Stimulated activated CD4-positive, alpha-beta T cell treated with anti-CD3 and anti-CD28 coated beads, Interleukin-15, amount 100 ng/mL, for 1 hour (primary cell): ENCODE measurements at regions not wholly inside any gene's neighbourhood (a gene's known extent, or its start where the extent isn't known, plus 50 kb on each side); places are given as distances from the start of the nearest gene placed in this dataset.

Source experiments
- DNase-seq, 2 donors: peaks; one replicate each; pipeline ENCODE4 v3.0.0-alpha.2; 2020; ENCODE audit warnings: low read depth in 1 of 2, low spot score in 1 of 2

DNA sequence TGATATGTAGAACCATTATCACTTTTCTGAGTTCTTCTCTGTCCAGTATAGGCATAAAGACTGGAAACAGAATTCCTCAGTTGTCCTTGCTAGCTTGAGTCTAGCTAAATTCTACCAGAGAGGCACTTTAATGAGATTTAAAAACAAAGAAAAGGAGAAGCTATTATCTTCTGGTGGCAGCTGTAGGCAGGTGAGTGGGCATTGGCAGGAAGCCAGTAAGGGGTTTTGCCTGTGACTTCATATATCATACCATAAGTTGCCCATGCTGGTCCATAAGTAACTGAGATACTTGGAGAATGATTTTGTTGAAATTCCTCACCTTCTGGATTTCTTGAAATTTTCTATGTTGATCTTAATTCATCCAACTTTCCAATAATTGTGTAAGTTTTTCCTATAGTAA, 402.3 kb upstream of the TGFBR2 start:
- no peak for DNase-seq

DNA sequence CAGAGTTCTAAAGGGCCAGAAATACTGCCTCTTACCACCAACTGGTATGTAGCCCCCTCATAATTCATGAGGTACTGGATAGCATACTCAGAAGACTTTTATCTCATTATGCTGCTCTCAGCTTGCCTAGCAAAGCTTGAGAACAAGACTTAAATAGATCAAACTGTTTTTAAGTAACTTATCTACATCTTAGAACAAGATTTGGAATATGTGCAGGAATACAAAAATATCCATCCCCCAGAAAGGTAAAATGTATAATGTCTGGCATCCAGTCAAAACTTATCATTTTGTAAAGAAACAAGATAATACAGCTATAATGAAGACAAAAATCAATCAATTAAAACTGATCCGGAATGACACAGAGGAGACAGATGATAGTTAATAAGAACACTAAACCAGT, 400.4 kb upstream of the TGFBR2 start:
- no peak for DNase-seq

DNA sequence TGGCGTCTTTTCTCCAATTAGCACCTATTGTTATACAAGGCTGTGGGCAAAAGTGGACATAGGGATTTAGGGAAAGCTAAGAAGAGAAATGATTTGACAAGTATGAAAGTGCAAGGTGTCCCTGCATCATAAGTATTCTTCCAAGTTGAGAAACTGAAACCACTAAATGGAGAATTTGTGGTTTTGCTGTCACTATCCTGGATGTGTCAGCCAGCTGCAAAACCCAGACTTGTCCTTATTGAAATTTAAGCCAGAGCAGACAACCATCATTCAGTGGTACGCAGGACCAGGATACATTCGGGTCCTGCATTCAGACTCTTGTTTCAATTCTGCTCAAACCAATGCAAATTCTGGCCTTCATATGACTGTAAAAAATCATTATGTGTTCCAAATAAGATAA, 384.8 kb upstream of the TGFBR2 start:
- DNase-seq, result no peak

DNA sequence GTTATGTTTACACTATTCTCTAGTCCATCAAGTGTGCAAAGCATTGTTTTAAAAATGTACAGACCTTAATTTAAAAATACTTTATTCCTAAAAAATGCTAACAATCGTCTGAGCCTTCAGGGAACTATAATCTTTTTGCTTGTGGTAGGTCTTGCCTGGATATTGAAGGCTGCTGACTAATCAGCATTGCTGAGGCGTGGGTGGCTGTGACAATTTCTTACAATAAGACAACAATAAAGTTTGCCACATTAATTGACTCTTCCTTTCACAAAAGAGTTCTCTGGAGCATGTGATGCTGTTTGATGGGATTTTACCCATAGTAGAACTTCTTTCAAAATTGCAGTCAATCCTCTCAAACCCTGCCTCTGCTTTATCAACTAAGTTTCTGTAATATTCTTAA, 384.0 kb upstream of the TGFBR2 start:
- DNase-seq, result no peak

DNA sequence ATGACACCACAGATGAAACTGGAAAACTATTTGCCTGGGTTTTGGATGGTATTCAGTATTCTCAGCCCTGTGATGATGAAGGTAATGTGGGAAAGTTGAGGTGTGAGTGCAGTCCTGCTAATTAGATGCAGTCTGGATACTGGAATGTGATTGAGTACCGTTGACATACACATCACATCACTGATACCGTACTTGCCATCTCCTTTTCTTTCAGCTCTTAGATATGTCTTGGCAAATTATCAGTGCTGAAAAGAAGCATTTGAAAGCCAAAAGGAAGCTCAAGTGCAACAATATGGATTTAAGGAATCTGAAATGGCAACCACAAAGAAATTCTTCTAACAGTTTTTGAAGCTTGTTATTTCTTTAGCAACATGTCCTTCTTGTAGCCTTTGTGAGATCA, 381.4 kb upstream of the TGFBR2 start:
- no peak for DNase-seq

DNA sequence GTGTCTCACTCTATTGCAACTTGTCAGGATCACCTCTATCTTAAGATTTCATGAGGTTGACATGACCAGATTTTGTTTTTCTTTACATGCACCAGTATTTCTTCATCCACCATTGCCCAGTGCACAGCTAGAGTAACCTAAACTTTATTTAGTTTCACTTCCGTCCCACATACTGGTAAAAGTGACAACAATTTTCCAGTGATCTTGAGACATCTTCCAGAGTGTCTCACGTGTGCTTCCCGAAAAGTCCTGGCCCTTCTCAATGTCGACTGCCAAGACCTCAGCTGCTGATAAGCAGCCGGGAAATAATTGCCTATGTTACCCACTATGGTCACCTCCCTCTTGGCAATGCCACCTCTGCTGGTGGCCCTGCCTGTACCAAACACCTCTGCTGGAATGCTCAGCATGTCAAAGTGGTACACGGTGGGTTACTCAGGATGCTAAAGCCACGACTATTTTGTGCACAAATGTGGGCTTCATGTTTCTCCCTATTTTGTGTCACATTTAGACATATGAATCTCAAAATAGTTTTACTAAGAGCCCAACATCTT, 379.7 kb upstream of the TGFBR2 start:
- DNase-seq, result no peak

DNA sequence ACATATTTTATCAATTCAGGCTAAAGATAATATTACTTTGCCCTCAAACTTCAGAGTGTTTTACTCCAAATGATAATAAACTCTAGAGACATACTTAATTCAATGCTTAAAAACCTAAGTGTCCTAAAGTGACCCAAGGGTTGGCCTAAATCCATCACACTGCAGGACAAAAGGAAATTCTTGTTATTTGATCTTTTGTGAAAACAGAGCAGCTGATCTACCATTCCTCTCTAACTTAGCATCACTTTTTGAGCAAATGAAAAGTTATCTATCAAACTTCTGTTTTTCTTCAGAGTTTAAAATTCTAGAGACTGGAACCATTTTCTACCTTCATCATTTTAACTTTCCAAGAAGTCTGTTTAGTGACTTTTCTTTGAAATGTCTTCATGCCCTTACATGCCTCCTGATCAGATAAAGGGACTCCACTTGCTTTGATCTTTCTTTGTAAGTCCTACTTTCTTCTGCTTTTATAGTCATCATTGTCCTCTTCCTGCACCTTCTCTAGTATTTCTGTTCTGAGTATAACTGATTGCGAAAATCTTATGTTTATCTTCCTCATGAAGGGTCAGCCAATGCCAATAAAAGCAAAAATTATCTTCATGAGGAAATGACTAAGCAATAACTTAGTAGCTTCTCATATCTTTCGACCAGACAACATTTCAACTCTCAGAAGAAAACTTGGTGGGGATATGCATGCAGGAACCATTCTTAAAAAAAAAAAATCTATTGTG, 378.7 kb upstream of the TGFBR2 start:
- DNase-seq, result no peak

DNA sequence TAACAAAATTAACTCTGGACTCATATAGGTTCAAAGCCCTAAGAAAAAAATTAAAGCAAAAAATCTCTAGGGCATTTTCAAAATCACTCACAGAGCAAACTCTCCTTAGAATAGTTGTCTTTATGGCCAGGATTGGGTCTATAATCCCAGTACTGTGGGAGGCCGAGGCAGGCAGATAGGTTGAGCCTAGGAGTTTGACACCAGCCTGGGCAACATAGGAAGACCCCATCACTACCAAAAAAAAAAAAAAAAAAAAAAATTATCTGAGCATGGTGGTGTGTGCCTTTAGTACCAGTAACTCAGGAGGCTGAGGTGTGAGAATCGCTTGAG, 378.1 kb upstream of the TGFBR2 start:
- no peak for DNase-seq

DNA sequence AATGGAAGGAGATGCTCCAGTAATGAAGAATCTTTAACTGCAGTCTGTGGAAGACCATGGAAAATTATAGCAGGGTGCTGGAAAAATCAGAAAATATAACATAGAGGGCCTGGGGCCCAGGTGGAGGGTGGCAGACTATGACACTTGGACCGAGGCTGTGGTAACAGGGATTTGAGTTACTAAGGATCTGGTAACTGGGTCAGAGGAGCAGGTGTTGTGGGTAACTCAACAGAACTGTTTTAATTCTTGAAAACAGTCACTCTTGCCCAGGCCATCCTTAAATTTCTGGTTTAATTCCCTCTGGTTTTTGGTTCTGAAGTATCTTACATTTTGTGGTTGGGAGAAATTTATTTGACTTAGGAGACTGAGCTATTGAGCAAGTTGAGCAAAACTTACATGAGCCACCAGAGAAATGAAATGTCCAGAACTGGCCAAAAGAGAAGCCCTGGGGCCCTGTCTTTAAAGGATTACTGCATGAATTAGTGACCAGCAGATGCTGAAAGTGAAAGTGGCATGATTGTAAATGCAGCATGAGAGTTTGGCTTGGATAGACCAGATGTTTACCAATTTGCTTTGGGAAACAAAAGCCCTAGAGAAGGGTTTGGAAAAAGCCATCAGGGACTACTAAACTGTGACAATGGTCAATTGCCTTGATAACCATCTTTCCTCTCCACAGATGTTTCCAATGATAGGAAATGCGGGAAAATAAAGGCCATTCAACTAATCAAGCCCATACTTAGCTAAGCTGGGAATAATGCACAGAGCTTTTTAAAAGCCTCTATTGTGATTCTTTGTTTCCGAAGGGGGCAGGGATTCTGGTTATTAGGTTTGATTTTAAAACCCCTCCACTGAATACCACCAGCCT, 374.9 kb upstream of the TGFBR2 start:
- no peak for DNase-seq

DNA sequence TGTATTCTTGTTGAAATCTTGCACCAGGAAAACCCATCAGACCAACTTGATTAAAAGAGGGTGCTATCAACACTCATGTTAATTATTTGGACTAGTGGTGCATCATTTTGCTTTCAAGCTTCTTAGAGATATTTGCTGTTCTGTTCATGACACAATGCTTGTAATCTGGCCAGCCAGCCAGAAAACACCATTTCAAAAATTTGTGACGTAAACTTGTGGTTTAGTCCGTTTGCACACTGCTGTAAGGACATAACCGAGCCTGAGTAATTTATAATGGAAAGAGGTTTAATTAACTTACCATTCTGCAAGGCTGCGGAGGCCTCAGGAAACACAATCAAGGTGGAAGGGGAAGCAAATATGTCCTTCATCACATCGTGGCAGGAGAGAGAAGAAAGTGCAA, 374.3 kb upstream of the TGFBR2 start:
- no peak for DNase-seq

DNA sequence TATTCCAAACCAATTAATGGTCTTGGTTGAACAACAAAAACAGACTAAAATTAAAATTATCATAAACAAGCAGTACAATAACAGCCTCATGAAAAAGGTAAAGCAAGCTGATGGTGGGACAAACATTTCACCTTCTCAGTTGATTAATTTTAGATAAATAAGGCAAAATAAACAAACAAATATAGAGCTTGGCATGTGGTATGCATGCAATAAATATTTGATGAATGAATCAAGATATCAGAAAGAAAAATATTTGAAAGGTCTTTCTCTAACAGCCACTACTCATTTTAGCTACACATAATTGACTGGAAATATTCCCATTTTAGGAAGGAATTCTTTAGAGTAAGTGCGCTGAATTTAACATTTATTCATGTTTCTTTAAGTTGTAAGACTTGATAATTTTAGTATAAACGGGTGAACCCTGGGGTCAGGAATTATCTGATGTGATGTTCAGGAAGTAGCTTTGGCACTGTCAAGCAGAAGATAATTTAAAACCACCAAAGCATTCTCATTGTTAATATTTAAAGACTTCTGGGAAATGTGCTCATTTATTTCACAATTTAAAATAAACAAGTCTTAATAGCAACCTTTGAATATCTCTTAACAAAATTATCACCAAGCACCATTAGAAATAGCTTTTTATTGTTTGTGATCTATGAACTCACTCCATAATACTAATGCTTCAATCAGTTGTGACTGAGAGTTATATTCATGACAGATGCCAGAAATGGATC, 372.3 kb upstream of the TGFBR2 start:
- no peak for DNase-seq

DNA sequence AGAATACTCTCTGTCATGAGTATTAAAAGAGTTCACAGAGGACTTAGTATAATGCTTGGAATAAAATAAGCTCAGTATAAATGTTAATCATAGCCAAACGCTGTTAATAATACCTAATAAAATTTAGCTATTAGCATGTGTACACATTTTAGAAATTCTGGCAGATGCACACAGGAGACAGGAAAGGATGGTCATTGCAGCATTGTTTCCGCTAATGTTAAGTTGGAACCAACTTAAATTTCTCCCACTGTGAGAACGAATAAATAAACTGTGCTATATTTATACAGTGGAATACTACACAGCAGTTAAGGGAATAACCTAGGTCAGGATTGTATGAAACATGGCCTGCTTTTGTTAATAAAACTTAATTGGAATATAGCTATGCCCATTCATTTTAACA, 370.4 kb upstream of the TGFBR2 start:
- DNase-seq, result no peak

DNA sequence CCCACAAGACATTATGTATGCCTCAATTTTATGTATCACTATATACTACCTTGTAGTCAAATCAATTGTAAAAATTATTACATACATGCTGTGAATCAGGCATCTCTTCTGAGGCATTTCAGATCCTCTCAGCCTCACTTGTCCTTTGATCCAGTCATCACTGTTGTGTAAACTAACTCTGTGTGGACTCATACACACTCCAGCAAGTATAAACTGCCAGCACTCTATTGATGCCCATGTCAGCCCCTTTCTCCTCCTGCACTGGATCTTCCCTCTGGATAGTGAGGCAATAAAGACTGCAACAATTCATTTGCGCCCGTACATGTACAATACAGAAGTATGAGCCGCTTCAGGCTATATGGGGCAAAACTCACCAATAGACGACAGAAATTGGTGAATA, 364.7 kb upstream of the TGFBR2 start:
- DNase-seq, result no peak

DNA sequence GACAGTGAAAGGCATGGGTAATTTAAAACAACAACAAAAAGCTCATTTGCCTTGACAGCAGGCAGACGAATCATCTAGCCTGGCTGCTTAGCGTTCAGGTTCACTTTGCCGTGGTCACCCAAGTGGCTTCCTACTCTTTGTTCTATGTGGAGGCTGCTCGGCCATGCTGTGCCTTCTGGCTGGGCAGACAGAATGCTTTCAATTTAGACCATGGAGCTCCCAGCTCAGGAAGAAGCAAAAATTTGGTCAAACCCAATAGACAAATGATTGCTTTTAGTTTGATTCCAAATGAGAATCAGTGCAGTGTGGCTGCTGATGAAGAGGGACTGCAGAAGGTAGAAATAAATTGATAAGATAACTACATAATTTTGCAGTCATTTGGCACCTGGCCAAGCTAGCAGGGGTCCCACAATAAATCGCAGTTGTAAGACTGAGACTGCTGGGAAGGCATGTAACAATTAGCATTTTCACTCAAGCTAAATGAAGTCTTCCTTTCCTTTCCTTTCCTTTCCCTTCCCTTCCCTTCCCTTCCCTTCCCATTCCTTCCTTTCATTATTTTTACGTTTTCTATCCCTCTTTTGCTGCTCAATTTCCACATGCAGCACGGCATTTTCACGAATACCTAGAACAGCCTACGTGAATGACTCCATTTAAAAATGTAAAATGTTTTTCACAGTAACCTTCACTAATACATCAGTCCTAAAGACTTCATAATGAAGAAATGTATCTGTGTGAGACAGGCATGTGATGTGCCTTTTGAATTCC, 360.4 kb upstream of the TGFBR2 start:
- no peak for DNase-seq

DNA sequence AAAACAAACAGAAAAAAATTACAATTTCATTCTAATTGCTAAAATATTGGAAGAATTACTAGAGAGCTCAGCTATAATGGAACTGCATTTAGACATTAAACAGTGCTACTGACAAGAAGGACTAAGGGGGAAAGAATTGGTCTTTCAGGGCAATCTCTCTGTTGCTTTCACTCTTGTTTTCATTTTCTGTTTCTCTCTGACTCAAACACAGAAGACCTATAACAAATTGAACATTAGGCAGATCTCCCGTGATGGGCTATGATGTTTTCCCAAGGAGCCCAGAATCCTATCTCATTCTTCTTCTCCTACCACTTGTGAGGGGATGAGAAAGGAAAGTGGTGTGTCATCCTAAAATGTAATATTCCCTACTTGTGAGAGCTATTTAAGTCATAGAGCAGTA, 358.0 kb upstream of the TGFBR2 start:
- no peak for DNase-seq

DNA sequence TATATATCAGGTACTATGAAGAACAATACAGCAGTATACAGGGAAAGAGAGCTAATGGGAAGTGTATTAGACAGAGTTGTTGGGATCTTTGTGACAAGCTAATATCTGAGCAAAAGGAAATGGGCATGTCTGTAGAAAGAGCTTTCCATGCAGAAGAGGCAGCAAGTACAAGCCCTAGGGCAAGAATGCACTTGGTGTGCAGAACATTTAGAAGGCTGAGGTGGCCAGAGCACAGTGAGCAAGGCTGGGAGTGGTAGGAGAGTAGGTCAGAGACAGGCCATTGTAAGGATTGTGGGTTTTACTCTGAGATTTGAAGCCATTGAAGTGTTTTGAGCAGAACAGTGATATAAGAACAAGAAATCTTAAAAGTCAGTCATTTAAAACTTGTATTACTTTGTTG, 353.9 kb upstream of the TGFBR2 start:
- no peak for DNase-seq

DNA sequence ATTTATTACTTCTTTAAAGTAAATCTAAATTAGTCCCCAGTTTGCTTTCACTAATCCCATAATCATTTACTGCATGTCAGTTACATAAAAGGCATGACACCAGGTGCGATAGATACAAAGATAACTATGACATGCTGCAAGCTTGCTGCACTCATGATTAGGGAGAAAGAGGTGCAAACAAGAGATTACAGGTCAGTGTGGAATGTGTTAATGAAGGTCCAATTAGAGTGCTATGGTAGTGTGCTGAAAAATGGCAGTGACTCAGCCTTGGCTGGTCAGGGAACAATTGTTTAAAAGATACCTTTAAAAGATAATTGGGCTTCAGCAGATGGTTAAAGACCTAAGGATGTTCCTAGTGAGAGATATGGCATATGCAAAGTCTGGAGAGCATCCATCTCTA, 352.6 kb upstream of the TGFBR2 start:
- DNase-seq, result no peak

DNA sequence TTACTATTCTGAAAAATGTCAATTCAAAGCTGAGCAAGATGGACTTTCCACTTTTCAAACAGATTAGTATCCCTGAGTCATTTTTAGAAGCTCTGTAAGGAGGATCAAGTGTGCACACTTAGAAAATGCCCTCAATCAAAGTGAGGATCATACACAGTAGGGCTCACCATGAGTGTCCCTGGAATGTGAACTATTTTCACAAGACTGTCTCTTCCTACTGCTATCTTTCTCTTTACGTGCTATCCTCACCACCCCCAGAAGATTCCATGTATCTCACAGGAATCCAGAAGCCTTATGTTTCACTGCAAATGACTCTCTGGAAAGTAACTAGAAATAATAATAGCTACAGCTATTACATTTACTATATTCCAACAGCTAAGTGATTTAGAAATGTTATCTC, 349.9 kb upstream of the TGFBR2 start:
- DNase-seq, result no peak

DNA sequence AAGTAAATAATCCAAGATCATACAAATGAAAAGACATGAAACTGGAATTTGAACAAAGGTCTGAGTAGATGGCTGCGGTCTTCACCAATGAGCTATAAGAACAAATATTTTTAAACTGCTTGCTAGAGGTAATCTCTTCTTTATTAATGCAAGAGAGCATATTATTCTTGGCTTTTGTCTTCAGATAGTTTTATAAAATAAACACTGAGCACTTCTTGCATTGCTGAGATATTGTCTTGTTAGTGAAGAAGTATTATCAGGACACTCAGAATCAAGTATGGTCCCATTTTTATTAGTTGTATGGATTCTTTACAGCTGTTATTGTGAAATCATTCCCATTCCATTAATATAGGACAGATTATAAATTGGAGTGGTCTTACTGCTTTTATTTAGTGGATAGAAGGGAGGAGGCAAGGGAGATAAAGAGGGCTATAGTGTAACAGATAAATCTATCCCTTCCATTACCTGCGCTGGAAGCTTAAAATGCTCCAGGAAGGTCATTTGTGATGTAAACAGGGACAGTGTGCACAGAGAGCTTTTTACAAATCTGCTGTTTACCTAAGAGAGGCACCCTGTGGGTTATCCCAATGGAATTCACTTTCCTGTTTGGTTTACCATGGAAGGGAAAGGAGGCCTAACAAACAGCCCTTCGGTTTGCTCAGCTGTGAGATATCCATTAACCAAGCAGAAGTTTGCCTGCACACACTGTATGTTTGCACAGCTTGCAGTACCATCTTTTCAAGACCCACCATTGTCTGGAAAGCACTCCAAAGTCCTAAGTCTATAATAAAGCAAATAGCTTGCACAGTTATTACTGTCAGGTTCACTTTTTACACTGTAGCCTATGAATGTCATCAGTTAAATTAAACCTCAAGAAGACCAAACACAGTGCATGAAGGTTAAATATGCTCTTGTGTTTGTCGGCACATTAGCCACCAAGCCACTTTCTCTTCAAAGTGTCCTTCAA, 347.7 kb upstream of the TGFBR2 start:
- DNase-seq, result no peak

DNA sequence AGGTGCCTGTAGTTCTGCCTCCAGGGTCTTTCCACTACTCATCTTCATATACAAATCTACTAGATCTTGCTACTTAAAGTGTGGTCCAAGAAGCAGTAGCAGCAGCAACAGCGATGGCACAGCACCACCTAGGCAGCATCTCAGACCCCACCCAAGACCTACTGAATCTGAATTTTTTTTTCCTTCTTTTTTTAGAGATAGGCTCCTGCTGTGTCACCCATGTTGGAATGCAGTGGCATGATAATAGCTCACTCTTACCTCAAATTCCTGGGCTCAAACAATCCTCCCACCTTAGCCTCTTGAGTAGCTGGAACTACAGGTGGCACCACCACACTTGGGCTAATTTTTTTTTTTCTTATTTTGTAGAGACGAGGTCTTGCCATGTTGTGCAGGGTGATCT, 346.7 kb upstream of the TGFBR2 start:
- no peak for DNase-seq
